GM18858 (cell line): ENCODE measurements at regions not wholly inside any gene's neighbourhood (a gene's known extent, or its start where the extent isn't known, plus 50 kb on each side); places are given as distances from the start of the nearest gene placed in this dataset.

Experiments used
- ATAC-seq: cut with Tn5 transposase; IDR thresholded peaks from one replicate; pipeline ENCODE4 v1.9.1; 2021; ENCODE audit not compliant: unreplicated experiment

- ATAC-seq: no peak
Measured at GRCh38 chr18:61236356-61237057, 96.7 kb upstream of the CDH20 start.

DNA sequence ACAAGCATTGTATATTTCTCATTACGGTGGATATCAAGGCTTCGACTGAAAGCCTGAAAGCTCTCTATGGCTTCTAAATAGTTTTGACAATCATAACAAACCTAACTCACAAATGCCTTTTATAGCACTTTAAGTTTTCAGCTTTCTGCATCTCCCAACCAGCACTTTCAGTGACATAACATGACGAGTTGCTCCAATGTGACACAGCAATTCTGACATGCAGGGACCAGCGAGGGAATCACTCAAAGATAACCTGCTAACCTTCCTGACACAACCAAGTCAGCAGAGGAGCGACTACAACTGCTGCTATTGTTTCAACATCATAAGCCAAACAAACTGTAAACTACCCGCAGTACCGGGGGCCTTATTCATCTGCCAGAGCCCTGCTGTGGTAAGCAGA, 95.7 kb upstream of the CDH20 start:
- no peak for ATAC-seq

DNA sequence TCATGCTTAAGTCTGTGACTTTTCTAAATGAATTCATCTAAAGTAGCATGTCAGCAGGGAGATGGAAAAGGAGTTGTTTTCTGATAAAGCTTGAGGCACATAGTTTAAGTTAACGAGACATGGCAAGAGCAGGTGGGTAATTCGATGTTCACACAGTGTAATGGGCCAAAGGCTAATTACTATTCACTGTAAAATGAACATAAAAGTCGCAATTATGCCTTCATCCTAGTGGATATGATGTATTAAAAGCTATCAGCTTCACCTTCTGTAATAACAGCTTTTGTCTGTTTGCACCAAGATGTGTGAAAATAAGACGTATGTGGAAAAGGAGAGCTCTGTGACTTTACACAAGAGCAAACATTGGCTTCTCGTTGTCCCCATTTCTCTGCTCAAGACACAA, 94.2 kb upstream of the CDH20 start:
- no peak for ATAC-seq

DNA sequence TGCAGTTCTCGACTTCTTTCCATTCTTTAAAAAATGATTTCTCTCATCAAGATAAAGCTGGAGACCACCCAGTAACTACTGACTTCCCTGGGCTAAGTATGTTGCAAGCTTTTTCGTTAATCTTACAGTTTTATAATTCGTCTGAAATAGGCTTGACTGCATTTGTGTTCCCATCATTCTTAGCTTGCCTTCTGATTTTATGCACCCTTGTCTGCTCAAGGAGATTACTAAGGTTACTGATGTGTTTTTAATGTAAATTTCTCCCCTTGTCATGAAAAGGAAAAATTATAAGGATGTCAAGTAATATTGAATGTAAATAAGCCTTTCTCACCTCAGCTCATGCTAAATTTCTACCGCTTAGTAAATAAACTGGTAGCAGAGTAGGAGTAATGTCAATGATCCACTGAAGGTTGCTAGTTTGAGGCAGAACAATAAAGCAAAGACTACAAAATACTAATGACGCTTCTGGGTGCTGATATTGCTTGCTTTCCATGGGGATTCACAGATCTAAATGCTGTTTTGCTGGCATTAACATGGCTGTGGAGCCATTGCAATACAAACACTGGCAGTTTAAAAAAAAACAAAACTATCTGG, 91.9 kb upstream of the CDH20 start:
- ATAC-seq: no peak

DNA sequence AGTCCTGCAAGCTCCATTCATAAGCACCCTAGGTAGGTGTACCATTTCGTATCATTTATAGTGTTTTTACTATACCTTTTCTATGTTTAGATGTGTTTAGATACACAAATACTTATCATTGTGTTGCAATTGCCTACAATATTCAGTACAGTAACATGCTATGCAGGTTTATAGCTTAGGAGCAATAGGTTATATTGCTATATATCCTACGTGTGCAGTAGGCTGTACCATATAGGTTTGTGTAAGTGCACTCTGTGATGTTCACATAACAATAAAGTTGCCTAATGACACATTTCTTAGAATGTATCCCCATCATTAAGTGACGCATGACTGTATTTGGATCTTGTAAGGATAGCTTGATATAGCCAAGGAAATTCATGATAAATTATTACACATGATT, 88.6 kb upstream of the CDH20 start:
- ATAC-seq: no peak

GRCh38 chr18:61245276-61245675, 88.0 kb upstream of the CDH20 start:
- no peak for ATAC-seq

GRCh38 chr18:61248589-61248988, 84.6 kb upstream of the CDH20 start:
- no peak for ATAC-seq

- ATAC-seq: no peak
Measured at GRCh38 chr18:61256291-61256690, 76.9 kb upstream of the CDH20 start.

GRCh38 chr18:61261870-61262269, 71.4 kb upstream of the CDH20 start:
- ATAC-seq: peak; percentile 42

DNA sequence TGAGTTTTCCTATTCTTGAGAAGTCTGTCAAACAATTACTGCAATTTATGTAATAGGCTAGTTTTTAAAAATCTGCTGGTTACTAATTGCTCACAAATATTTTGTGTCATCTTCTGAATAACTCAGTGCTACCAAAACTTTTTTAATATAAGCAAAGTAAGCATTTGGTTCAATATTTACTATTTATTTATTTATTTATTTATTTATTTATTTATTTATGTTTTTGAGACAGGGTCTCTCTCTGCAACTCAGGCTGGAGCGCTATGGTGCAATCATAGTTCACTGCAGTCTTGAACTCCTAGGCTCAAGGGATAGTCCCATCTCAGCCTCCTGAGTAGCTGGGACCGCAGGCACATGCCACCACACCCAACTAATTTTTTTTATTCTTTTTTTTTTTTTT, 60.4 kb upstream of the CDH20 start:
- no peak for ATAC-seq

DNA sequence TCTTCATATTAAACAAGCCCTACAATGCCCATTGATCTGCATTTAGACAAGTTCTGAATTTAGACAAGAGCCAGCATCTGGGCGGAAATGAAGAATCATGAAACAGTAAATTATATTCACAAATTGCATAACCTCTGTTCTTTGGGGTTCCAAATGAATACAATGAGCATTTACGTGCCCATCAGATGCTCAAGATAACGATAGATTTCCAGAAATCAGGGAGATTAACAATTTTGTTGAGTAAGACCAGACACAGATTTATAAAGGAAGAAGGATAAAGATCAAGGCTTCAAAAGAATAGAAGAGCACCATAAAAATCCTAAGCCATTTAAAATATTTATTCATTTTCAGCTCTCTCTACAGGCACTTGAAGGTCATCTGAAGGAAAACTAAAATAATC, 59.7 kb upstream of the CDH20 start:
- no peak for ATAC-seq

- no peak for ATAC-seq
Measured at GRCh38 chr18:61274416-61274960, 58.7 kb upstream of the CDH20 start.

DNA sequence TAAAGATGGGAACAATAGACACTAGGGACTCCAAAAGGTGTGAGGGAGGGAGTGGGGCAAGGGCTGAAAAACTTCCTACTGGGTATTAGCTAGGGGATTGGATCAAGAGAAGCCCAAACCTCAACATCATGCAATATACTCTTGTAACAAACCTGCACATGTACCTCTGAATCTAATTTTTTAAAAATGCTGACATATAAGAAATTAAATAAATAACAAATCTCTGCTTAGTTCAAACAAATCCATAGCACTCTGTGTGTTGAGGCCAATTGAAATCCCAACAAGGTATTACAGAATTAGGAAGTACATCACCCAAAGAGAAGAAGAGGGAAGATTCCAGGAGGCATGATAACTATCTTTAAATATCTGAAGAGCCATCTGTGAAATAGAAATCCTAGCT, 55.4 kb upstream of the CDH20 start:
- ATAC-seq: no peak

DNA sequence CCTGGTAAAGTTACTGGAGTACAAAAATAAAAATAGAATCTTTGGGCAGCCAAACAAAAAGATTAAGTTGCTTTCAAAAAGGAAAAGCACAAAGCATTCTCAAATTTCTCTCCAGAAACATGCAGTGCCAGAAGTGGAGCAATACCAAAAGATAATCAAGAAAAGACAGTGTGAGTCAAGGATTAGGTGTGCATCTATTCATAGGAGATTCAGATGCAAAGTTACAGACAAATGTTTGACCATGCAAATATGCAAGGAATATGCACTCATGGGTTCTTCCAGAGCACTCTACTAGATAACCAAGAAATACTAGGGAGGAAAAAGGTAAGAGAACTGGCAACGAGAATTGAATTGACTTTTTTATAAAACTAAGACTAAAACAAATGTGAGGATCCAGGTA, 51.8 kb upstream of the CDH20 start:
- no peak for ATAC-seq

- ATAC-seq: no peak
Measured at GRCh38 chr18:61282926-61283325, 50.3 kb upstream of the CDH20 start.
